K562 (cell line): ENCODE measurements at regions not wholly inside any gene's neighbourhood (a gene's known extent, or its start where the extent isn't known, plus 50 kb on each side); places are given as distances from the start of the nearest gene placed in this dataset.

ENCODE experiments used
- ARID2 ChIP-seq: fragments of 450-650 bp; IDR thresholded peaks from 2 replicates; pipeline ENCODE4 v1.6.1; 2017; ENCODE audit warnings: antibody characterized with exemption, mild to moderate bottlenecking
- CREB5 ChIP-seq: fragments of 250-450 bp; sonication (Bioruptor Pico); IDR thresholded peaks from 2 replicates; pipeline ENCODE4 v1.5.0; 2020; ENCODE audit warnings: mild to moderate bottlenecking
- DEAF1 ChIP-seq: fragments of 450-650 bp; formaldehyde crosslinking; IDR thresholded peaks from 2 replicates; pipeline ENCODE4 v1.4.0; 2020; ENCODE audit warnings: mild to moderate bottlenecking, moderate library complexity
- FIP1L1 ChIP-seq: fragments of 200-400 bp; formaldehyde crosslinking; IDR thresholded peaks from 2 replicates; pipeline ENCODE4 v1.6.1; 2018; ENCODE audit warnings: mild to moderate bottlenecking, low read depth, low read length; ENCODE audit not compliant: poor library complexity, severe bottlenecking
- FOXK1 ChIP-seq: sonication (generic); formaldehyde crosslinking; IDR thresholded peaks from 2 replicates; pipeline ENCODE4 v1.8.0; 2022; ENCODE audit warnings: missing genetic modification reagents, mild to moderate bottlenecking, borderline replicate concordance
- HEY1 ChIP-seq: fragments of 250-450 bp; sonication (Bioruptor Pico); IDR thresholded peaks from 2 replicates; pipeline ENCODE4 v1.5.0; 2020; ENCODE audit warnings: mild to moderate bottlenecking, moderate library complexity, borderline replicate concordance
- NFYB ChIP-seq: IDR thresholded peaks from 2 replicates; pipeline ENCODE4 v1.6.1; 2011; ENCODE audit warnings: mild to moderate bottlenecking, moderate library complexity; ENCODE audit not compliant: insufficient read length; ENCODE audit errors: extremely low read depth
- RAD51 ChIP-seq: fragments of 450-650 bp; IDR thresholded peaks from 2 replicates; pipeline ENCODE4 v1.7.1; 2016; ENCODE audit warnings: low read depth, mild to moderate bottlenecking, borderline replicate concordance
- RNF219 ChIP-seq: fragments of 250-450 bp; sonication (Bioruptor Pico); IDR thresholded peaks from 2 replicates; pipeline ENCODE4 v1.5.0; 2022; ENCODE audit warnings: mild to moderate bottlenecking
- SNIP1 ChIP-seq: fragments of 450-650 bp; IDR thresholded peaks from 2 replicates; pipeline ENCODE4 v1.7.1; 2017; ENCODE audit warnings: low read depth, mild to moderate bottlenecking
- THAP7 ChIP-seq: fragments of 250-450 bp; sonication (Bioruptor Pico); IDR thresholded peaks from 2 replicates; pipeline ENCODE4 v1.5.0; 2021
- TSHZ1 ChIP-seq: fragments of 250-450 bp; sonication (Bioruptor Pico); IDR thresholded peaks from 2 replicates; pipeline ENCODE4 v1.4.0; 2020; ENCODE audit warnings: mild to moderate bottlenecking, moderate library complexity
- ZFX ChIP-seq: sonication (generic); formaldehyde crosslinking; IDR thresholded peaks from 2 replicates; pipeline ENCODE4 v1.8.0; 2022; ENCODE audit warnings: mild to moderate bottlenecking, missing genetic modification reagents, moderate library complexity
- ZNF174 ChIP-seq: fragments of 250-450 bp; sonication (Bioruptor Pico); IDR thresholded peaks from 2 replicates; pipeline ENCODE4 v1.4.0; 2020; ENCODE audit warnings: mild to moderate bottlenecking
- ZNF639 ChIP-seq, 2 experiments: fragments of 200-800 bp in 1 of 2; sonication (Bioruptor generic) in 1 of 2; sonication (generic) in 1 of 2; formaldehyde crosslinking in 1 of 2; IDR thresholded peaks in 1 of 2; conservative IDR thresholded peaks in 1 of 2; 2 replicates each; pipeline versions ENCODE4 v1.5.0 to v1.6.1; 2016 to 2020; ENCODE audit warnings: missing compliant biosample characterization in 1 of 2, missing genetic modification characterization in 1 of 2, missing genetic modification reagents in 1 of 2

GRCh38 chr7:140275069-140275965, 98.5 kb upstream of the KDM7A start (continued):
- TF ChIP-seq FOXK1 (CRISPR knock-in tag) (no peak), ARID2 (no peak), ZNF639 (CRISPR knock-in tag; conservative IDR thresholded peaks at IDR 0.05 in 1 of 2, IDR thresholded peaks at IDR 0.05 in 1 of 2) (0 out of 4 replicates have a peak, but pooled peaks of 1 of the 2 experiments have one; percentile 26), HEY1 (CRISPR knock-in tag) (0 out of 2 replicates have a peak, but pooled peaks have one; percentile 64), SNIP1 (no peak), RAD51 (no peak), ZNF174 (no peak), NFYB (no peak), DEAF1 (CRISPR knock-in tag) (no peak), ZFX (no peak), TSHZ1 (CRISPR knock-in tag) (no peak), RNF219 (no peak), CREB5 (no peak), FIP1L1 (no peak), THAP7 (CRISPR knock-in tag) (no peak)
